HG03039 (cell line): ENCODE measurements at regions not wholly inside any gene's neighbourhood (a gene's known extent, or its start where the extent isn't known, plus 50 kb on each side); places are given as distances from the start of the nearest gene placed in this dataset.

Experiments
- ATAC-seq: cut with Tn5 transposase; IDR thresholded peaks from one replicate; pipeline ENCODE4 v1.9.1; 2021; ENCODE audit warnings: mild to moderate bottlenecking, moderate library complexity; ENCODE audit not compliant: unreplicated experiment

- no peak for ATAC-seq
These were observed 86.8 kb upstream of the STARD13 start for GRCh38 chr13:33372251-33372919.

GRCh38 chr13:33373624-33374023, 88.1 kb upstream of the STARD13 start:
- no peak for ATAC-seq

- no peak for ATAC-seq
These were observed 89.9 kb upstream of the STARD13 start for GRCh38 chr13:33375421-33375820.

- ATAC-seq = no peak
These were observed 90.7 kb upstream of the STARD13 start for GRCh38 chr13:33376212-33376611.

GRCh38 chr13:33377411-33377810, 91.9 kb upstream of the STARD13 start:
- ATAC-seq = no peak

- no peak for ATAC-seq
These were observed 92.3 kb upstream of the STARD13 start for GRCh38 chr13:33377825-33378224.

GRCh38 chr13:33379608-33380007, 94.1 kb upstream of the STARD13 start:
- ATAC-seq = peak; percentile 50

GRCh38 chr13:33380487-33381079, 95.0 kb upstream of the STARD13 start:
- no peak for ATAC-seq

- no peak for ATAC-seq
These were observed 95.6 kb upstream of the STARD13 start for GRCh38 chr13:33381180-33381579.

- ATAC-seq = no peak
These were observed 96.4 kb upstream of the STARD13 start for GRCh38 chr13:33381906-33382305.

GRCh38 chr13:33383724-33384577, 98.4 kb upstream of the STARD13 start:
- no peak for ATAC-seq

GRCh38 chr13:33388286-33388998, 102.9 kb upstream of the STARD13 start:
- ATAC-seq = no peak

- no peak for ATAC-seq
These were observed 107.3 kb upstream of the STARD13 start for GRCh38 chr13:33392794-33393405.

- ATAC-seq = no peak
These were observed 108.9 kb upstream of the STARD13 start for GRCh38 chr13:33394294-33394932.

- no peak for ATAC-seq
These were observed 115.7 kb upstream of the STARD13 start for GRCh38 chr13:33401238-33401637.

GRCh38 chr13:33402975-33403374, 117.4 kb upstream of the STARD13 start:
- no peak for ATAC-seq

- no peak for ATAC-seq
These were observed 118.3 kb upstream of the STARD13 start for GRCh38 chr13:33403807-33404362.

GRCh38 chr13:33405371-33405770, 119.8 kb upstream of the STARD13 start:
- ATAC-seq = no peak

- no peak for ATAC-seq
These were observed 124.3 kb upstream of the STARD13 start for GRCh38 chr13:33409673-33410510.
